ENCODE measurements at regions not wholly inside any gene's neighbourhood (a gene's known extent, or its start where the extent isn't known, plus 50 kb on each side); places are given as distances from the start of the nearest gene placed in this dataset.

DNA sequence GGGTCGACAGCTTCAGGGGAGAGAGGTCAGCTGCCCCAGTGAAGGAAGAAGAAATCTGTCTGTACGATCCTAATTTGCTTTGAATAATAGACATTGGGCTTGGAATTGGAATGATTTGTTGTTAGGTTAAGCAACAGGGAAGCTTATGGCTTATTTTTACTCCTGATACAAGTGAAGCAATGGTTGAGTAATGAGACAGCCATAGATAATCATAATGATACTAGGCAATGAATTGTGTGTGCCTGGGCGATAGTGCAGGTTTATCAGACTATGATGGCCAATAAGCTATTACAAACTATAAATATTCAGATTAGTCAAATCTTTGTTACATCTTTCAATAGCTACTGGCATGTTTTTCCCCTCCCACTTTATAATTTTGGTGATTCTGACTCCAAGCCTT lies 140.9 kb upstream of the CDIN1 start:
- TF ChIP-seq CTCF (IDR thresholded peaks at IDR 0.05; ENCODE audit: borderline replicate concordance, extremely low read depth, low read length, poor library complexity, severe bottlenecking): no peak
- no peak for TF ChIP-seq EZH2 (IDR thresholded peaks at IDR 0.05; ENCODE audit: borderline replicate concordance, low read depth, low read length, severe bottlenecking)

Measured in DND-41 (cell line).